HG03520 (cell line): ENCODE measurements at regions not wholly inside any gene's neighbourhood (a gene's known extent, or its start where the extent isn't known, plus 50 kb on each side); places are given as distances from the start of the nearest gene placed in this dataset.

Experiments
- ATAC-seq: cut with Tn5 transposase; IDR thresholded peaks from one replicate; pipeline ENCODE4 v1.9.1; 2021; ENCODE audit warnings: mild to moderate bottlenecking, moderate library complexity; ENCODE audit not compliant: unreplicated experiment

GRCh38 chr6:163721922-163722692, 307.6 kb downstream of the QKI start:
- no peak for ATAC-seq

GRCh38 chr6:163721435-163721834, 306.9 kb downstream of the QKI start:
- ATAC-seq = no peak

- no peak for ATAC-seq
Observed at GRCh38 chr6:163720460-163721235, 306.1 kb downstream of the QKI start.

GRCh38 chr6:163720005-163720404, 305.5 kb downstream of the QKI start:
- no peak for ATAC-seq

- no peak for ATAC-seq
Observed at GRCh38 chr6:163719028-163719742, 304.7 kb downstream of the QKI start.

- no peak for ATAC-seq
Observed at GRCh38 chr6:163718537-163718936, 304.0 kb downstream of the QKI start.

- ATAC-seq = no peak
Observed at GRCh38 chr6:163717106-163717764, 302.7 kb downstream of the QKI start.

- ATAC-seq = no peak
Observed at GRCh38 chr6:163716690-163717089, 302.2 kb downstream of the QKI start.

- ATAC-seq = no peak
Observed at GRCh38 chr6:163715846-163716245, 301.3 kb downstream of the QKI start.

- no peak for ATAC-seq
Observed at GRCh38 chr6:163714179-163714578, 299.7 kb downstream of the QKI start.

- no peak for ATAC-seq
Observed at GRCh38 chr6:163712981-163713380, 298.5 kb downstream of the QKI start.

- no peak for ATAC-seq
Observed at GRCh38 chr6:163712566-163712961, 298.0 kb downstream of the QKI start.

- no peak for ATAC-seq
Observed at GRCh38 chr6:163711615-163712565, 297.4 kb downstream of the QKI start.

- ATAC-seq = no peak
Observed at GRCh38 chr6:163710532-163711470, 296.3 kb downstream of the QKI start.

GRCh38 chr6:163709693-163710092, 295.2 kb downstream of the QKI start:
- ATAC-seq = no peak

GRCh38 chr6:163709255-163709654, 294.7 kb downstream of the QKI start:
- ATAC-seq = no peak

- ATAC-seq = peak; percentile 62
Observed at GRCh38 chr6:163708466-163708865, 293.9 kb downstream of the QKI start.

GRCh38 chr6:163707387-163708355, 293.2 kb downstream of the QKI start:
- peak; percentile 49 for ATAC-seq
